Chondrocyte (in vitro differentiated cells): ENCODE measurements at regions not wholly inside any gene's neighbourhood (a gene's known extent, or its start where the extent isn't known, plus 50 kb on each side); places are given as distances from the start of the nearest gene placed in this dataset.
"Not testable (repeated sequence)": the region's sequence is repeated elsewhere in the genome, so short reads cannot be mapped to it uniquely, and the experiment has no call there.

ENCODE experiments used
- DNase-seq: peaks from one replicate; pipeline ENCODE4 v3.0.0; 2021; ENCODE audit warnings: mixed read lengths, low spot score
- H3K27ac Mint-ChIP-seq: one replicate; pipeline ENCODE4 v1.8.0; 2021; ENCODE audit warnings: mild to moderate bottlenecking, moderate library complexity, mixed read lengths; ENCODE audit not compliant: unreplicated experiment
- H3K27me3 Mint-ChIP-seq: 2 replicates; pipeline ENCODE4 v1.8.0; 2021; ENCODE audit warnings: low read depth, mixed read lengths
- H3K36me3 Mint-ChIP-seq: 2 replicates; pipeline ENCODE4 v1.8.0; 2021; ENCODE audit warnings: low read depth, mixed read lengths
- H3K4me1 Mint-ChIP-seq: 2 replicates; pipeline ENCODE4 v1.8.0; 2021; ENCODE audit warnings: low read depth, mild to moderate bottlenecking, mixed read lengths
- H3K4me3 Mint-ChIP-seq: one replicate; pipeline ENCODE4 v1.8.0; 2021; ENCODE audit warnings: mild to moderate bottlenecking, moderate library complexity, mixed read lengths; ENCODE audit not compliant: unreplicated experiment
- H3K9me3 Mint-ChIP-seq: 2 replicates; pipeline ENCODE4 v1.8.0; 2021; ENCODE audit warnings: low read depth, mixed read lengths
- CTCF ChIP-seq: fragments of 200-600 bp; sonication (generic); IDR thresholded peaks from 2 replicates; pipeline ENCODE4 v1.5.0; 2021; ENCODE audit warnings: antibody characterized with exemption, mild to moderate bottlenecking, moderate library complexity

- no peak overlapping the region for H3K27ac Mint-ChIP-seq
- peaks cover 3% of the 10 kb centered on the region for H3K9me3 Mint-ChIP-seq
- H3K36me3 Mint-ChIP-seq, result no peaks in the 10 kb centered on the region
- no peaks in the 10 kb centered on the region for H3K4me1 Mint-ChIP-seq
- no peak overlapping the region for H3K4me3 Mint-ChIP-seq
- H3K27me3 Mint-ChIP-seq, result no peaks in the 10 kb centered on the region
- TF ChIP-seq CTCF, result no peak
- no peak for DNase-seq
Measured at GRCh38 chr2:66101206-66101605, 333.7 kb upstream of the MEIS1 start.

- no peak for TF ChIP-seq CTCF
- no peaks in the 10 kb centered on the region for H3K36me3 Mint-ChIP-seq
- H3K4me3 Mint-ChIP-seq, result no peak overlapping the region
- H3K27ac Mint-ChIP-seq, result no peak overlapping the region
- peaks cover 8% of the 10 kb centered on the region for H3K9me3 Mint-ChIP-seq
- no peaks in the 10 kb centered on the region for H3K4me1 Mint-ChIP-seq
- DNase-seq, result no peak
- no peaks in the 10 kb centered on the region for H3K27me3 Mint-ChIP-seq
Measured at GRCh38 chr2:66095820-66096345, 339.0 kb upstream of the MEIS1 start.

GRCh38 chr2:66094689-66095088 lies 340.2 kb upstream of the MEIS1 start:
- DNase-seq, H3K27me3 Mint-ChIP-seq, H3K27ac Mint-ChIP-seq, H3K36me3 Mint-ChIP-seq, H3K4me1 Mint-ChIP-seq, H3K4me3 Mint-ChIP-seq: not testable (repeated sequence)
- H3K9me3 Mint-ChIP-seq, result peaks cover 16% of the 10 kb centered on the region

GRCh38 chr2:66093371-66093770 lies 341.6 kb upstream of the MEIS1 start:
- DNase-seq, result no peak
- peaks cover 26% of the 10 kb centered on the region for H3K9me3 Mint-ChIP-seq
- no peaks in the 10 kb centered on the region for H3K4me1 Mint-ChIP-seq
- no peaks in the 10 kb centered on the region for H3K27me3 Mint-ChIP-seq
- H3K27ac Mint-ChIP-seq, result no peak overlapping the region
- no peaks in the 10 kb centered on the region for H3K36me3 Mint-ChIP-seq
- TF ChIP-seq CTCF, result no peak
- no peak overlapping the region for H3K4me3 Mint-ChIP-seq

GRCh38 chr2:66084948-66085590 lies 349.9 kb upstream of the MEIS1 start:
- DNase-seq, result no peak
- no peak overlapping the region for H3K27ac Mint-ChIP-seq

More at GRCh38 chr2:66084948-66085590, 349.9 kb upstream of the MEIS1 start:
- Mint-ChIP-seq H3K27me3 (peaks cover 6% of the 10 kb centered on the region), H3K4me3 (no peak overlapping the region), H3K4me1 (no peaks in the 10 kb centered on the region), H3K9me3 (peaks cover 24% of the 10 kb centered on the region), H3K36me3 (no peaks in the 10 kb centered on the region)
- no peak for TF ChIP-seq CTCF
